HepG2 (cell line): ENCODE measurements at regions not wholly inside any gene's neighbourhood (a gene's known extent, or its start where the extent isn't known, plus 50 kb on each side); places are given as distances from the start of the nearest gene placed in this dataset.

Experiments
- ATAC-seq: fragments of 200-7000 bp; cut with Tn5 transposase; 3 replicates; pipeline ENCODE4 v1.9.1; 2020; ENCODE audit warnings: mild to moderate bottlenecking, moderate library complexity
- BruUV-seq: library from RNA; stranded (reverse); fragments of 400-500 nt; replicated peaks from 2 replicates; lab custom pipeline; 2021; lab: Mats Ljungman, UMichigan
- CTCF ChIA-PET: fragments of 300-600 bp; formaldehyde crosslinking; extraction: SDS; loops from one replicate; lab custom pipeline; 2021; ENCODE audit warnings: low total read pairs, inconsistent platforms, low intra/inter-chr PET ratio; lab: Yijun Ruan, JAX
- POLR2A ChIA-PET: fragments of 350-600 bp; sonication (Branson Sonifier 250); formaldehyde crosslinking; loops from one replicate; lab custom pipeline; 2020; ENCODE audit warnings: antibody characterized with exemption, inconsistent platforms; lab: Yijun Ruan, JAX
- DNase-seq: peaks from one replicate; pipeline ENCODE4 v3.0.0-alpha.2; 2015; ENCODE audit warnings: low spot score
- FAIRE-seq: peaks from 3 replicates; lab custom pipeline; 2011; peaks lifted over from hg19 to GRCh38; lab: Jason Lieb, UNC
- H2AFZ ChIP-seq: one replicate; pipeline ENCODE4 v1.6.1; 2011; ENCODE audit warnings: low read length, inconsistent platforms
- H3K27ac ChIP-seq: fragments of 300-600 bp; 3 replicates; pipeline ENCODE4 v1.8.0; 2011; ENCODE audit warnings: mixed run types, mild to moderate bottlenecking, mixed read lengths, low read length, inconsistent platforms; ENCODE audit not compliant: insufficient read depth; ENCODE audit errors: extremely low read length
- H3K27me3 ChIP-seq, 2 experiments: fragments of 200-600 bp in 1 of 2; 2 replicates in 1 of 2; 3 replicates in 1 of 2; pipeline versions ENCODE4 v1.6.0 to v1.8.0; 2011; ENCODE audit warnings: low read length in 2 of 2, mild to moderate bottlenecking in 2 of 2, moderate library complexity in 2 of 2, inconsistent platforms in 1 of 2; ENCODE audit not compliant: insufficient read depth in 2 of 2, control insufficient read depth in 1 of 2
- H3K36me3 ChIP-seq, 2 experiments: fragments of 200-600 bp in 1 of 2; replicated peaks in 1 of 2; 2 replicates in 1 of 2; 3 replicates in 1 of 2; pipeline versions ENCODE4 v1.5.1 to v1.8.0; 2011; ENCODE audit warnings: low read length in 2 of 2, inconsistent platforms in 1 of 2; ENCODE audit not compliant: insufficient read depth in 2 of 2, control insufficient read depth in 1 of 2
- H3K4me1 ChIP-seq: 2 replicates; pipeline ENCODE4 v1.5.1; 2012; ENCODE audit warnings: low read length, inconsistent platforms; ENCODE audit not compliant: insufficient read depth
- H3K4me2 ChIP-seq: 2 replicates; pipeline ENCODE4 v1.6.0; 2011; ENCODE audit warnings: low read depth, low read length, inconsistent platforms
- H3K4me3 ChIP-seq, 3 experiments: fragments of 200-600 bp in 1 of 3; sonication (generic), shearing (Covaris generic) in 1 of 3; replicated peaks in 1 of 3; 2 replicates each; pipeline ENCODE4 v1.5.1; 2011 to 2016; ENCODE audit warnings: low read length in 3 of 3, inconsistent platforms in 2 of 3, low read depth in 2 of 3, mild to moderate bottlenecking in 2 of 3, control low read depth in 1 of 3, mixed read lengths in 1 of 3; ENCODE audit not compliant: insufficient read depth in 1 of 3
- H3K79me2 ChIP-seq: one replicate; pipeline ENCODE4 v1.6.1; 2011; ENCODE audit warnings: low read length, inconsistent platforms; ENCODE audit not compliant: insufficient read depth
- H3K9ac ChIP-seq: 2 replicates; pipeline ENCODE4 v1.6.0; 2011; ENCODE audit warnings: mild to moderate bottlenecking, low read depth, low read length, inconsistent platforms; ENCODE audit not compliant: insufficient read depth
- H3K9me3 ChIP-seq: 2 replicates; pipeline ENCODE4 v1.5.1; 2012; ENCODE audit warnings: mild to moderate bottlenecking, low read length
- H4K20me1 ChIP-seq: 2 replicates; pipeline ENCODE4 v1.6.0; 2011; ENCODE audit warnings: inconsistent platforms, mild to moderate bottlenecking, low read length, moderate library complexity; ENCODE audit not compliant: insufficient read depth
- HDAC6 ChIP-seq: fragments of 200-600 bp; sonication (generic); IDR thresholded peaks from 2 replicates; pipeline ENCODE4 v1.7.0; 2017; ENCODE audit warnings: mild to moderate bottlenecking, antibody characterized with exemption, low read length, low read depth
- KDM2A ChIP-seq: sonication (generic); formaldehyde crosslinking; IDR thresholded peaks from 2 replicates; pipeline ENCODE4 v1.4.0; 2020; ENCODE audit warnings: low read depth, missing genetic modification reagents, borderline replicate concordance
- PTBP1 ChIP-seq: fragments of 200-400 bp; formaldehyde crosslinking; IDR thresholded peaks from 2 replicates; pipeline ENCODE4 v1.6.1; 2018; ENCODE audit warnings: low read length, low read depth; ENCODE audit not compliant: poor library complexity, severe bottlenecking
- WGBS: methylation state at CpG from one replicate; pipeline ENCODE4 v1.1.6; 2017; ENCODE audit warnings: low lambda C conversion rate; 5-methylcytosine and 5-hydroxymethylcytosine counted together
- in situ Hi-C: cut with HindIII; loops from 2 replicates; pipeline ENCODE4 v1.10.0; 2017; ENCODE audit warnings: low pct_unique_long_range_greater_than_20kb; ENCODE audit not compliant: extremely low pct_ligation_motif_present
- intact Hi-C: fragments of 100-400 bp; cut with micrococcal nuclease; formaldehyde crosslinking; loops from one replicate; pipeline ENCODE4 v1.10.0; 2022; ENCODE audit not compliant: unreplicated experiment
- TF ChIP-seq, protein P1 (sequence below): sonication (generic); formaldehyde crosslinking; IDR thresholded peaks from 2 replicates; pipeline ENCODE4 v1.8.1; 2023; ENCODE audit warnings: mild to moderate bottlenecking, missing genetic modification reagents
- TF ChIP-seq, protein P2 (sequence below): IDR thresholded peaks from 2 replicates; pipeline ENCODE4 v1.6.1; 2018; ENCODE audit warnings: missing genetic modification reagents
- TF ChIP-seq, protein P3 (sequence below): sonication (generic); formaldehyde crosslinking; IDR thresholded peaks from 2 replicates; pipeline ENCODE4 v1.5.1; 2020; ENCODE audit warnings: mild to moderate bottlenecking, missing genetic modification reagents, borderline replicate concordance
- TF ChIP-seq, protein P4 (sequence below): IDR thresholded peaks from 2 replicates; pipeline ENCODE4 v1.6.1; 2016; ENCODE audit warnings: mild to moderate bottlenecking, missing biosample characterization, missing genetic modification reagents

DNA sequence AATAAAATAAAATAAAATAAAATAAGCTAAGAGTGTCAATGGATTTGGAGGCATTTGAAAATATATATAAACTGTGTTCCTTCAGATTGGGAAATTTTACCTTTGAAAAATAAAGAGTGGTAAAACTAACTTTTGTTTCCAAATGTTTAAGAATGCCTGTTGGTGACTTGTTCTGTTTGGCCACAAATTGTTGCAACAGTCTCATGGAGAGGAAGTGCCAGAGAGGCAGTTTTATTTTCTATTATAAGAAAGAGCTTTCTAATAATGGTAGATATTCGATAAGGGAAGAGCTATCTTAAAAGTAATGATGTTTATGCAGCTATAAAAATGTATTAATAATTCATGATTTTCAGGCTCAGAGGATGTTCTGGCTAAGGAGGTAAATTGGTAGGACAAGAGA lies 68.8 kb upstream of the MDGA2 start:
- no peaks in the 10 kb centered on the region for H3K36me3 ChIP-seq
- no peak overlapping the region for H2AFZ ChIP-seq
- H3K9ac ChIP-seq, result no peak overlapping the region
- H3K4me2 ChIP-seq, result no peak overlapping the region
- ATAC-seq, result no peak
- H3K27me3 ChIP-seq, result no peaks in the 10 kb centered on the region
- ChIA-PET CTCF (no interaction called here), POLR2A (no interaction called here)
- H4K20me1 ChIP-seq, result no peaks in the 10 kb centered on the region
- in situ Hi-C loops (no loop called here), intact Hi-C loops (no loop called here)
- H3K4me3 ChIP-seq, result no peak overlapping the region
- H3K27ac ChIP-seq, result no peak overlapping the region
- no TSS peak for BruUV-seq
- WGBS, result 0% methylated on average over 1 of the region's 1 CpG
- FAIRE-seq, result no peak
- no peaks in the 10 kb centered on the region; the same call in 1 of the 2 replicates for H3K9me3 ChIP-seq
- H3K4me1 ChIP-seq, result no peaks in the 10 kb centered on the region
- DNase-seq, result no peak
- no peaks in the 10 kb centered on the region for H3K79me2 ChIP-seq
- TF ChIP-seq PTBP1 (no peak), KDM2A (no peak), HDAC6 (no peak)
- TF ChIP-seq, protein P1, sequence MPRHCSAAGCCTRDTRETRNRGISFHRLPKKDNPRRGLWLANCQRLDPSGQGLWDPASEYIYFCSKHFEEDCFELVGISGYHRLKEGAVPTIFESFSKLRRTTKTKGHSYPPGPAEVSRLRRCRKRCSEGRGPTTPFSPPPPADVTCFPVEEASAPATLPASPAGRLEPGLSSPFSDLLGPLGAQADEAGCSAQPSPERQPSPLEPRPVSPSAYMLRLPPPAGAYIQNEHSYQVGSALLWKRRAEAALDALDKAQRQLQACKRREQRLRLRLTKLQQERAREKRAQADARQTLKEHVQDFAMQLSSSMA (CRISPR knock-in tag), result no peak

DNA sequence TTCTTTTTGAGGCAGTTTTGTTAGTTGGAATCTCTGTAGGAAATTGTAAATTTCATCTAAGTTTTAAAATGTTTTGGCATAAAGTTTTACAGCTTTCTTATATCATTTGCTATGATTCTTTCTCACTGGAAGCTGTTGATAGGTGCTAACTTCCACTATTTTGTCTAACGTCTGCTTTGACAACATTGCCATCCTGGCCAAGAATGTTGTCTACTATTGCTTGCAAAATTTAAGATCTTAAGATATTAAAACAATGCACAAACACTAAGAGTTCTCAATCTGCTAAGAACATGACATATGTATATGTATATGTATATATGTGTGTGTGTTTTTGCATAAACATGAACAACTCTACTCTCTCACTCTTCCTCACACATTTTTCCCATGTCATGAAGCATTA lies 64.1 kb upstream of the MDGA2 start:
- Histone ChIP-seq H4K20me1 (no peaks in the 10 kb centered on the region), H3K9me3 (no peaks in the 10 kb centered on the region), H3K36me3 (no peaks in the 10 kb centered on the region), H3K27me3 (no peaks in the 10 kb centered on the region), H3K4me1 (no peaks in the 10 kb centered on the region), H3K4me2 (no peak overlapping the region), H3K79me2 (no peaks in the 10 kb centered on the region), H3K9ac (no peak overlapping the region), H3K27ac (no peak overlapping the region), H3K4me3 (no peak overlapping the region), H2AFZ (no peak overlapping the region)
- intact Hi-C loops (no loop called here), in situ Hi-C loops (no loop called here)
- DNase-seq (no peak), FAIRE-seq (no peak), ATAC-seq (no peak)
- ChIA-PET CTCF (no interaction called here), POLR2A (no interaction called here)
- no TSS peak for BruUV-seq
- 7% methylated on average over 1 of the region's 1 CpG for WGBS
- TF ChIP-seq, protein P2, sequence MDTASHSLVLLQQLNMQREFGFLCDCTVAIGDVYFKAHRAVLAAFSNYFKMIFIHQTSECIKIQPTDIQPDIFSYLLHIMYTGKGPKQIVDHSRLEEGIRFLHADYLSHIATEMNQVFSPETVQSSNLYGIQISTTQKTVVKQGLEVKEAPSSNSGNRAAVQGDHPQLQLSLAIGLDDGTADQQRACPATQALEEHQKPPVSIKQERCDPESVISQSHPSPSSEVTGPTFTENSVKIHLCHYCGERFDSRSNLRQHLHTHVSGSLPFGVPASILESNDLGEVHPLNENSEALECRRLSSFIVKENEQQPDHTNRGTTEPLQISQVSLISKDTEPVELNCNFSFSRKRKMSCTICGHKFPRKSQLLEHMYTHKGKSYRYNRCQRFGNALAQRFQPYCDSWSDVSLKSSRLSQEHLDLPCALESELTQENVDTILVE (CRISPR knock-in tag), result no peak
- TF ChIP-seq, protein P3, sequence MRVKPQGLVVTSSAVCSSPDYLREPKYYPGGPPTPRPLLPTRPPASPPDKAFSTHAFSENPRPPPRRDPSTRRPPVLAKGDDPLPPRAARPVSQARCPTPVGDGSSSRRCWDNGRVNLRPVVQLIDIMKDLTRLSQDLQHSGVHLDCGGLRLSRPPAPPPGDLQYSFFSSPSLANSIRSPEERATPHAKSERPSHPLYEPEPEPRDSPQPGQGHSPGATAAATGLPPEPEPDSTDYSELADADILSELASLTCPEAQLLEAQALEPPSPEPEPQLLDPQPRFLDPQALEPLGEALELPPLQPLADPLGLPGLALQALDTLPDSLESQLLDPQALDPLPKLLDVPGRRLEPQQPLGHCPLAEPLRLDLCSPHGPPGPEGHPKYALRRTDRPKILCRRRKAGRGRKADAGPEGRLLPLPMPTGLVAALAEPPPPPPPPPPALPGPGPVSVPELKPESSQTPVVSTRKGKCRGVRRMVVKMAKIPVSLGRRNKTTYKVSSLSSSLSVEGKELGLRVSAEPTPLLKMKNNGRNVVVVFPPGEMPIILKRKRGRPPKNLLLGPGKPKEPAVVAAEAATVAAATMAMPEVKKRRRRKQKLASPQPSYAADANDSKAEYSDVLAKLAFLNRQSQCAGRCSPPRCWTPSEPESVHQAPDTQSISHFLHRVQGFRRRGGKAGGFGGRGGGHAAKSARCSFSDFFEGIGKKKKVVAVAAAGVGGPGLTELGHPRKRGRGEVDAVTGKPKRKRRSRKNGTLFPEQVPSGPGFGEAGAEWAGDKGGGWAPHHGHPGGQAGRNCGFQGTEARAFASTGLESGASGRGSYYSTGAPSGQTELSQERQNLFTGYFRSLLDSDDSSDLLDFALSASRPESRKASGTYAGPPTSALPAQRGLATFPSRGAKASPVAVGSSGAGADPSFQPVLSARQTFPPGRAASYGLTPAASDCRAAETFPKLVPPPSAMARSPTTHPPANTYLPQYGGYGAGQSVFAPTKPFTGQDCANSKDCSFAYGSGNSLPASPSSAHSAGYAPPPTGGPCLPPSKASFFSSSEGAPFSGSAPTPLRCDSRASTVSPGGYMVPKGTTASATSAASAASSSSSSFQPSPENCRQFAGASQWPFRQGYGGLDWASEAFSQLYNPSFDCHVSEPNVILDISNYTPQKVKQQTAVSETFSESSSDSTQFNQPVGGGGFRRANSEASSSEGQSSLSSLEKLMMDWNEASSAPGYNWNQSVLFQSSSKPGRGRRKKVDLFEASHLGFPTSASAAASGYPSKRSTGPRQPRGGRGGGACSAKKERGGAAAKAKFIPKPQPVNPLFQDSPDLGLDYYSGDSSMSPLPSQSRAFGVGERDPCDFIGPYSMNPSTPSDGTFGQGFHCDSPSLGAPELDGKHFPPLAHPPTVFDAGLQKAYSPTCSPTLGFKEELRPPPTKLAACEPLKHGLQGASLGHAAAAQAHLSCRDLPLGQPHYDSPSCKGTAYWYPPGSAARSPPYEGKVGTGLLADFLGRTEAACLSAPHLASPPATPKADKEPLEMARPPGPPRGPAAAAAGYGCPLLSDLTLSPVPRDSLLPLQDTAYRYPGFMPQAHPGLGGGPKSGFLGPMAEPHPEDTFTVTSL (CRISPR knock-in tag), result no peak
- TF ChIP-seq, protein P4, sequence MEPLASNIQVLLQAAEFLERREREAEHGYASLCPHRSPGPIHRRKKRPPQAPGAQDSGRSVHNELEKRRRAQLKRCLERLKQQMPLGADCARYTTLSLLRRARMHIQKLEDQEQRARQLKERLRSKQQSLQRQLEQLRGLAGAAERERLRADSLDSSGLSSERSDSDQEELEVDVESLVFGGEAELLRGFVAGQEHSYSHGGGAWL (CRISPR knock-in tag), result no peak
